ENCODE measurements at regions not wholly inside any gene's neighbourhood (a gene's known extent, or its start where the extent isn't known, plus 50 kb on each side); places are given as distances from the start of the nearest gene placed in this dataset.

DNA sequence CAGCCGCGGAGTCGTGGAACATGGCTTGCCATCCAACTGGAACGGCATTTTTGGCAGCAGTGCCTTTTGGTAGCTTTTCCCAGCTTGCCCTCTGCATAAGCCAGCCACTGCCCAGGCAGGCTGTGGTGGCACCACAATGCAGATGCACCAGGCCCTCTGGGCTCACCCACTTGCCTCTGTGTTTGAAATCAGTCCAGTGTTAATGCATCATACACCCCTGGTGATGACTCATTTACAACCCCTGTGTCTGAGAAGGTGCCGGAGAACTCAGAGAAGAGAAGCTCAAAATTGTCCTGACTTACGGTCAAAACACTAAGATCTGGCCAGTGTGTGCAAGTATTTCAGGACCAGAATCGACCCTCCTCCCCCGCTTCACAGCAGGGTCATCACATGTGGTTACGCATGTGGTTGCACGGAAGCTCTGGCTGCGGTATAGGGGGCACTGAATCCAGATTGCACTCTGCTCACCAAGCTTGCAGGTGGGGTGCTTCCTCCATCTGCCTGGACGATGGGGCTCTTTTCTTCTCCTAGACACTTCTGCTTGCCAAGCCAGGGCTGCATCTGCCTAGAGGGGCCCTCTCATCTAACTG is 66.5 kb upstream of the SMIM15 start:
- TF ChIP-seq, protein P1, sequence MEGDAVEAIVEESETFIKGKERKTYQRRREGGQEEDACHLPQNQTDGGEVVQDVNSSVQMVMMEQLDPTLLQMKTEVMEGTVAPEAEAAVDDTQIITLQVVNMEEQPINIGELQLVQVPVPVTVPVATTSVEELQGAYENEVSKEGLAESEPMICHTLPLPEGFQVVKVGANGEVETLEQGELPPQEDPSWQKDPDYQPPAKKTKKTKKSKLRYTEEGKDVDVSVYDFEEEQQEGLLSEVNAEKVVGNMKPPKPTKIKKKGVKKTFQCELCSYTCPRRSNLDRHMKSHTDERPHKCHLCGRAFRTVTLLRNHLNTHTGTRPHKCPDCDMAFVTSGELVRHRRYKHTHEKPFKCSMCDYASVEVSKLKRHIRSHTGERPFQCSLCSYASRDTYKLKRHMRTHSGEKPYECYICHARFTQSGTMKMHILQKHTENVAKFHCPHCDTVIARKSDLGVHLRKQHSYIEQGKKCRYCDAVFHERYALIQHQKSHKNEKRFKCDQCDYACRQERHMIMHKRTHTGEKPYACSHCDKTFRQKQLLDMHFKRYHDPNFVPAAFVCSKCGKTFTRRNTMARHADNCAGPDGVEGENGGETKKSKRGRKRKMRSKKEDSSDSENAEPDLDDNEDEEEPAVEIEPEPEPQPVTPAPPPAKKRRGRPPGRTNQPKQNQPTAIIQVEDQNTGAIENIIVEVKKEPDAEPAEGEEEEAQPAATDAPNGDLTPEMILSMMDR (IDR thresholded peaks at IDR 0.05): no peak
- no peak for TF ChIP-seq EZH2phosphoT487 (IDR thresholded peaks at IDR 0.05)
